Mammary epithelial cell (primary cell): ENCODE measurements at regions not wholly inside any gene's neighbourhood (a gene's known extent, or its start where the extent isn't known, plus 50 kb on each side); places are given as distances from the start of the nearest gene placed in this dataset.

Experiments used
- CTCF ChIP-seq, 2 donors: IDR thresholded peaks in 1 of 2; conservative IDR thresholded peaks in 1 of 2; 2 replicates each; pipeline ENCODE4 v1.5.1; 2011 to 2012; ENCODE audit warnings: inconsistent platforms in 2 of 2, low read length in 2 of 2, mild to moderate bottlenecking in 2 of 2, control low read depth in 1 of 2, low read depth in 1 of 2; ENCODE audit not compliant: insufficient read depth in 1 of 2; ENCODE audit errors: extremely low read depth in 1 of 2
- EZH2 ChIP-seq: IDR thresholded peaks from 2 replicates; pipeline ENCODE4 v1.6.1; 2012; ENCODE audit warnings: low read length, inconsistent platforms, borderline replicate concordance

- TF ChIP-seq CTCF (conservative IDR thresholded peaks at IDR 0.05 in 1 of 2, IDR thresholded peaks at IDR 0.05 in 1 of 2; ENCODE audit: extremely low read depth in 1 of 2, insufficient read depth in 1 of 2, low read depth in 1 of 2, low read length in 2 of 2) (no peak), EZH2 (no peak)
Observed at GRCh38 chr19:31675193-31675913, 326.1 kb upstream of the TSHZ3 start.
